ENCODE measurements at regions not wholly inside any gene's neighbourhood (a gene's known extent, or its start where the extent isn't known, plus 50 kb on each side); places are given as distances from the start of the nearest gene placed in this dataset.

GRCh38 chr6:154885214-154885613 is 109.9 kb upstream of the TIAM2 start:
- DNase-seq = no peak
- Histone ChIP-seq H3K9me3 (no peaks in the 10 kb centered on the region), H3K27me3 (no peaks in the 10 kb centered on the region), H3K36me3 (no peaks in the 10 kb centered on the region), H3K27ac (no peak overlapping the region), H3K4me1 (peaks cover 8 to 14% of the 10 kb centered on the region in 2 donors), H3K4me3 (replicated peaks in 1 of 3) (no peak overlapping the region)
- TF ChIP-seq, protein P1, sequence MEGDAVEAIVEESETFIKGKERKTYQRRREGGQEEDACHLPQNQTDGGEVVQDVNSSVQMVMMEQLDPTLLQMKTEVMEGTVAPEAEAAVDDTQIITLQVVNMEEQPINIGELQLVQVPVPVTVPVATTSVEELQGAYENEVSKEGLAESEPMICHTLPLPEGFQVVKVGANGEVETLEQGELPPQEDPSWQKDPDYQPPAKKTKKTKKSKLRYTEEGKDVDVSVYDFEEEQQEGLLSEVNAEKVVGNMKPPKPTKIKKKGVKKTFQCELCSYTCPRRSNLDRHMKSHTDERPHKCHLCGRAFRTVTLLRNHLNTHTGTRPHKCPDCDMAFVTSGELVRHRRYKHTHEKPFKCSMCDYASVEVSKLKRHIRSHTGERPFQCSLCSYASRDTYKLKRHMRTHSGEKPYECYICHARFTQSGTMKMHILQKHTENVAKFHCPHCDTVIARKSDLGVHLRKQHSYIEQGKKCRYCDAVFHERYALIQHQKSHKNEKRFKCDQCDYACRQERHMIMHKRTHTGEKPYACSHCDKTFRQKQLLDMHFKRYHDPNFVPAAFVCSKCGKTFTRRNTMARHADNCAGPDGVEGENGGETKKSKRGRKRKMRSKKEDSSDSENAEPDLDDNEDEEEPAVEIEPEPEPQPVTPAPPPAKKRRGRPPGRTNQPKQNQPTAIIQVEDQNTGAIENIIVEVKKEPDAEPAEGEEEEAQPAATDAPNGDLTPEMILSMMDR (IDR thresholded peaks at IDR 0.05) = no peak
- TF ChIP-seq POLR2A (IDR thresholded peaks at IDR 0.05) = no peak
- intact Hi-C loops (cut with DNase I) = no loop called here
- 86 to 94% methylated on average over 2 of the region's 2 CpGs for WGBS, 2 donors

GRCh38 chr6:154886016-154886415 is 109.1 kb upstream of the TIAM2 start:
- Histone ChIP-seq H3K4me1 (peaks cover 8 to 14% of the 10 kb centered on the region in 2 donors), H3K27ac (no peak overlapping the region), H3K27me3 (no peaks in the 10 kb centered on the region), H3K36me3 (no peaks in the 10 kb centered on the region), H3K9me3 (no peaks in the 10 kb centered on the region), H3K4me3 (replicated peaks in 1 of 3) (no peak overlapping the region)
- WGBS, 2 donors = 98% methylated on average over 4 of the region's 4 CpGs
- no peak for TF ChIP-seq POLR2A (IDR thresholded peaks at IDR 0.05)
- TF ChIP-seq, protein P1 (IDR thresholded peaks at IDR 0.05) = no peak
- intact Hi-C loops (cut with DNase I) = no loop called here
- no peak for DNase-seq

GRCh38 chr6:154886471-154886870 is 108.6 kb upstream of the TIAM2 start:
- H3K27me3 ChIP-seq = no peaks in the 10 kb centered on the region
- H3K9me3 ChIP-seq = no peaks in the 10 kb centered on the region
- H3K36me3 ChIP-seq = no peaks in the 10 kb centered on the region
- TF ChIP-seq, protein P1 (IDR thresholded peaks at IDR 0.05) = no peak
- no peak for TF ChIP-seq POLR2A (IDR thresholded peaks at IDR 0.05)
- DNase-seq = no peak
- intact Hi-C loops (cut with DNase I) = no loop called here
- peaks cover 8 to 14% of the 10 kb centered on the region in 2 donors for H3K4me1 ChIP-seq
- H3K4me3 ChIP-seq (replicated peaks in 1 of 3) = no peak overlapping the region
- H3K27ac ChIP-seq = no peak overlapping the region

DNA sequence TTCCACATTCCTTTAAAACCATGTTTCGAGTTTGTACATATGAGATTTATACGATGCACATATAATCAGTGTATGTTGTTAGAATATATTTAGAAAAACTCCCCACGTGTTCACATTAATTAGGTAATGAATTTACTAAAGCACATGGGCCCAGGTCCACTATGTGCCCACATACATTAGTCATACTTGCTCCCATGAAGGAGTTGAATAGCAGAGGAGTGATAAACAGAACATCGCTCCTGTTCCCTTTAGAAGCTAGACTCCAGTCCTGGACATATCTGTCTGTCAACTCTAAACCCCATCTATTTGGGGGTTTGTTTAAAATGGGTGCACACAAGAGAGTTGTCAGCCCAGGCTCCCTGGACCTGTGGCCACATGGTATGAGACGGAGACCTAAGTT is 108.1 kb upstream of the TIAM2 start:
- intact Hi-C loops (cut with DNase I) = no loop called here
- Histone ChIP-seq H3K4me3 (replicated peaks in 1 of 3) (no peak overlapping the region), H3K27ac (no peak overlapping the region), H3K9me3 (no peaks in the 10 kb centered on the region), H3K4me1 (peaks cover 8 to 14% of the 10 kb centered on the region in 2 donors), H3K27me3 (no peaks in the 10 kb centered on the region), H3K36me3 (no peaks in the 10 kb centered on the region)
- DNase-seq = no peak
- TF ChIP-seq, protein P1 (IDR thresholded peaks at IDR 0.05) = no peak
- TF ChIP-seq POLR2A (IDR thresholded peaks at IDR 0.05) = no peak
- 98% methylated on average over 5 of the region's 5 CpGs for WGBS, 2 donors

DNA sequence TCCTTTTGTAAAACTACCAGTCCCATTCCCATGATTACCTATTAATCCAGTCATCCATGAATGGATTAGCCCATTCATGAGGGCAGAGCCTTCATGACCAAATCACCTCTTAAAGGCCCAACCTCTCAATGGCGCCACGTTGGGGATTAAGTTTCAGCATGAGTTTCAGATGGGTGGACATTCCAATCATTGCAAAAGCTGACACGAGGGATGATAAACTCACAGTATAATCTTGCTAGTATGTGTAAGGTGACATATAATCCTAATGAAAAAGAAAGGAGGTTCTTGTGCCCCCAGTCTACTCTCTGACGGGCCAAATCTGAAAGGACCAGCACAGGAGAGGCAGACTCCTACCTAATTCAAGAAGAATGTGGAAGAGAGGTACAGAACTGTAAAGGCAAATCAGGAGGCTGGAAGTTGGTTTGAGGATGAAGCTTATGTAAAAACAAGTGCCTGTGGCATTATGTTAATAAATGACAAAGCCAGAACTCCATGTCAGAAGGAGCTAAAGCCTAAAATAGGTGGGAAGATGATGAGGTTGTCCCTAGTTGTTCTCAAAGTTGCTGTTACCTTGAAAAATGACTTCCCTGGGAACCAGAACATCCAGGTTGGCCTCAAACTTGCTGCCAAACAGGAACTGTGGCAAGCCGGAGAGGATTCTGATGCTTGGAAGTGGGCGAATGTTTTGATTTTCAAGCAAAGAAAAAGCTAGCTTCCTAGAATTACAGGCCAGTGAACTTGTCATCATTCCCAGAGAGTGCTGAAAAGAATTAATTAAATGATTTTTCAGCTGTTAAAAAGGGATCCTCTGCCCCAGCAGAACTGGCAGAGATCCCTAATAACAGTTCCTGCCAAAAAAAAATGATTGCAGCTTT is 106.5 kb upstream of the TIAM2 start:
- intact Hi-C loops (cut with DNase I) = no loop called here
- Histone ChIP-seq H3K4me1 (peaks cover 8 to 18% of the 10 kb centered on the region in 2 donors), H3K4me3 (replicated peaks in 1 of 3) (no peak overlapping the region), H3K27ac (no peak overlapping the region), H3K9me3 (no peaks in the 10 kb centered on the region), H3K36me3 (no peaks in the 10 kb centered on the region), H3K27me3 (no peaks in the 10 kb centered on the region)
- WGBS, 2 donors = 75 to 83% methylated on average over 6 of the region's 6 CpGs
- TF ChIP-seq, protein P1 (IDR thresholded peaks at IDR 0.05) = no peak
- TF ChIP-seq POLR2A (IDR thresholded peaks at IDR 0.05) = no peak
- no peak for DNase-seq
